GM20000 (cell line): ENCODE measurements at regions not wholly inside any gene's neighbourhood (a gene's known extent, or its start where the extent isn't known, plus 50 kb on each side); places are given as distances from the start of the nearest gene placed in this dataset.

Source experiments
- DNase-seq: peaks from one replicate; pipeline ENCODE4 v3.0.0; 2012; ENCODE audit warnings: low spot score
- CTCF ChIP-seq: IDR thresholded peaks from 2 replicates; pipeline ENCODE4 v1.5.1; 2012; ENCODE audit warnings: mild to moderate bottlenecking, control low read depth; ENCODE audit errors: extremely low read depth, missing control alignments

GRCh38 chr3:16040991-16041390 is 133.5 kb upstream of the GALNT15 start:
- TF ChIP-seq CTCF, result no peak
- DNase-seq, result no peak

GRCh38 chr3:16048435-16049318 is 125.8 kb upstream of the GALNT15 start:
- DNase-seq, result peak; percentile 75
- TF ChIP-seq CTCF, result peak; percentile 62

- no peak for TF ChIP-seq CTCF
- DNase-seq, result no peak
Observed at GRCh38 chr3:16050641-16051467, 123.6 kb upstream of the GALNT15 start.

GRCh38 chr3:16051691-16052090 is 122.8 kb upstream of the GALNT15 start:
- DNase-seq, result no peak
- no peak for TF ChIP-seq CTCF

GRCh38 chr3:16052964-16053363 is 121.5 kb upstream of the GALNT15 start:
- no peak for DNase-seq
- no peak for TF ChIP-seq CTCF

GRCh38 chr3:16053794-16054193 is 120.7 kb upstream of the GALNT15 start:
- TF ChIP-seq CTCF, result no peak
- DNase-seq, result no peak
